C4-2B (cell line): ENCODE measurements at regions not wholly inside any gene's neighbourhood (a gene's known extent, or its start where the extent isn't known, plus 50 kb on each side); places are given as distances from the start of the nearest gene placed in this dataset.

Experiments
- CTCF ChIP-seq: fragments of 450-650 bp; conservative IDR thresholded peaks from 2 replicates; pipeline ENCODE4 v1.5.1; 2017; ENCODE audit warnings: mild to moderate bottlenecking
- ZFX ChIP-seq: fragments of 450-650 bp; IDR thresholded peaks from 2 replicates; pipeline ENCODE4 v1.6.1; 2017

GRCh38 chr18:38464024-38464423 lies 898.4 kb upstream of the CELF4 start:
- no peak for TF ChIP-seq CTCF
- no peak for TF ChIP-seq ZFX
